GM12878 (cell line): ENCODE measurements at regions not wholly inside any gene's neighbourhood (a gene's known extent, or its start where the extent isn't known, plus 50 kb on each side); places are given as distances from the start of the nearest gene placed in this dataset.

Experiments
- ATAC-seq: fragments of 200-7000 bp; cut with Tn5 transposase; 3 replicates; pipeline ENCODE4 v1.9.1; 2020; ENCODE audit warnings: mild to moderate bottlenecking, moderate library complexity
- BruUV-seq: library from RNA; stranded (reverse); fragments of 400-500 nt; replicated peaks from 2 replicates; lab custom pipeline; 2021; lab: Mats Ljungman, UMichigan
- CTCF ChIA-PET: fragments of 300-600 bp; sonication (Branson Sonifier 250); formaldehyde crosslinking; extraction: SDS; loops from one replicate; lab custom pipeline; 2021; ENCODE audit warnings: inconsistent platforms; lab: Yijun Ruan, JAX
- POLR2A ChIA-PET: fragments of 350-600 bp; formaldehyde crosslinking; extraction: SDS; loops from one replicate; lab custom pipeline; 2021; ENCODE audit warnings: inconsistent platforms; lab: Charles Lee
- RAD21 ChIA-PET: fragments of 300-600 bp; sonication (Branson Sonifier 250); formaldehyde crosslinking; loops from one replicate; lab custom pipeline; 2023; ENCODE audit warnings: antibody characterized with exemption; ENCODE audit not compliant: unreplicated experiment; lab: Charles Lee
- SMC1A ChIA-PET: fragments of 300-600 bp; sonication (Branson Sonifier 250); formaldehyde crosslinking; loops from one replicate; lab custom pipeline; 2023; ENCODE audit not compliant: unreplicated experiment, uncharacterized antibody; lab: Charles Lee
- DNase-seq: peaks from one replicate; pipeline ENCODE4 v3.0.0-alpha.2; 2011; ENCODE audit warnings: low read depth, low spot score
- FAIRE-seq: peaks from 3 replicates; lab custom pipeline; 2011; peaks lifted over from hg19 to GRCh38; lab: Jason Lieb, UNC
- H2AFZ ChIP-seq: 2 replicates; pipeline ENCODE4 v1.6.0; 2011; ENCODE audit warnings: low read depth, low read length, control low read depth; ENCODE audit not compliant: control insufficient read depth
- H3K27ac ChIP-seq: 2 replicates; pipeline ENCODE4 v1.5.1; 2011; ENCODE audit warnings: control low read depth; ENCODE audit not compliant: control insufficient read depth, insufficient read depth
- H3K27me3 ChIP-seq, 2 experiments: replicated peaks in 1 of 2; 2 replicates each; pipeline versions ENCODE4 v1.6.0 to v1.6.1; 2011; ENCODE audit warnings: low read length in 1 of 2; ENCODE audit not compliant: control insufficient read depth in 2 of 2, insufficient read depth in 2 of 2
- H3K36me3 ChIP-seq, 2 experiments: 2 replicates each; pipeline ENCODE4 v1.5.1; 2011; ENCODE audit warnings: low read length in 1 of 2; ENCODE audit not compliant: control insufficient read depth in 2 of 2, insufficient read depth in 2 of 2
- H3K4me1 ChIP-seq: 2 replicates; pipeline ENCODE4 v1.6.1; 2011; ENCODE audit warnings: mild to moderate bottlenecking, low read length, moderate library complexity, mixed read lengths; ENCODE audit not compliant: control insufficient read depth, insufficient read depth
- H3K4me2 ChIP-seq: 2 replicates; pipeline ENCODE4 v1.6.0; 2011; ENCODE audit warnings: control low read depth; ENCODE audit not compliant: control insufficient read depth, insufficient read depth
- H3K4me3 ChIP-seq: fragments of 200-600 bp; sonication (generic); 2 replicates; pipeline ENCODE4 v1.5.1; 2016
- H3K79me2 ChIP-seq: 2 replicates; pipeline ENCODE4 v1.6.0; 2011; ENCODE audit warnings: low read length; ENCODE audit not compliant: control insufficient read depth, insufficient read depth
- H3K9ac ChIP-seq: 2 replicates; pipeline ENCODE4 v1.8.0; 2011; ENCODE audit warnings: low read length, control low read depth, mixed read lengths; ENCODE audit not compliant: control insufficient read depth, insufficient read depth
- H3K9me3 ChIP-seq: replicated peaks from 3 replicates; pipeline ENCODE4 v1.5.1; 2011; ENCODE audit warnings: mild to moderate bottlenecking, low read length; ENCODE audit not compliant: control insufficient read depth, insufficient read depth
- H4K20me1 ChIP-seq: 2 replicates; pipeline ENCODE4 v1.6.0; 2011; ENCODE audit not compliant: control insufficient read depth, insufficient read depth
- BMI1 ChIP-seq: fragments of 450-650 bp; IDR thresholded peaks from 2 replicates; pipeline ENCODE4 v1.6.1; 2016; ENCODE audit warnings: mild to moderate bottlenecking, moderate library complexity, borderline replicate concordance
- E2F4 ChIP-seq: IDR thresholded peaks from 2 replicates; pipeline ENCODE4 v1.6.1; 2012; ENCODE audit warnings: low read depth, low read length, improper control_type of control experiment
- FOXK2 ChIP-seq: fragments of 450-650 bp; IDR thresholded peaks from 2 replicates; pipeline ENCODE4 v1.6.1; 2017; ENCODE audit warnings: mild to moderate bottlenecking, moderate library complexity
- HDGF ChIP-seq: fragments of 450-650 bp; IDR thresholded peaks from 2 replicates; pipeline ENCODE4 v1.6.1; 2016; ENCODE audit warnings: antibody characterized with exemption
- JUNB ChIP-seq: IDR thresholded peaks from 2 replicates; pipeline ENCODE4 v1.6.1; 2016; ENCODE audit warnings: antibody characterized with exemption, mild to moderate bottlenecking
- MTA3 ChIP-seq: IDR thresholded peaks from 2 replicates; pipeline ENCODE4 v1.6.1; 2012; ENCODE audit warnings: low read length, inconsistent platforms, borderline replicate concordance
- NFXL1 ChIP-seq: fragments of 450-650 bp; IDR thresholded peaks from 2 replicates; pipeline ENCODE4 v1.6.1; 2017; ENCODE audit warnings: antibody characterized with exemption, mild to moderate bottlenecking, borderline replicate concordance
- NR2C2 ChIP-seq: IDR thresholded peaks from 2 replicates; pipeline ENCODE4 v1.6.1; 2011; ENCODE audit warnings: borderline replicate concordance, low read depth; ENCODE audit not compliant: control insufficient read depth, insufficient read length
- PBX3 ChIP-seq: IDR thresholded peaks from 2 replicates; pipeline ENCODE4 v1.6.1; 2011; ENCODE audit warnings: mild to moderate bottlenecking, low read depth, low read length, moderate library complexity; ENCODE audit not compliant: insufficient replicate concordance
- RB1 ChIP-seq: fragments of 450-650 bp; formaldehyde crosslinking; IDR thresholded peaks from 2 replicates; pipeline ENCODE4 v1.6.1; 2017; ENCODE audit warnings: mild to moderate bottlenecking, borderline replicate concordance
- RFX5 ChIP-seq: IDR thresholded peaks from 2 replicates; pipeline ENCODE4 v1.6.1; 2011; ENCODE audit warnings: low read depth, low read length, improper control_type of control experiment
- SIX5 ChIP-seq: IDR thresholded peaks from 2 replicates; pipeline ENCODE4 v1.6.1; 2011; ENCODE audit warnings: mild to moderate bottlenecking, low read depth, low read length, moderate library complexity; ENCODE audit not compliant: severe bottlenecking
- SREBF1 ChIP-seq: IDR thresholded peaks from 2 replicates; pipeline ENCODE4 v1.6.1; 2012; ENCODE audit warnings: mild to moderate bottlenecking, low read length
- TBL1XR1 ChIP-seq: IDR thresholded peaks from 2 replicates; pipeline ENCODE4 v1.6.1; 2012; ENCODE audit warnings: low read depth, low read length, improper control_type of control experiment
- USF2 ChIP-seq: IDR thresholded peaks from 2 replicates; pipeline ENCODE4 v1.6.1; 2011; ENCODE audit warnings: low read depth, low read length, improper control_type of control experiment, borderline replicate concordance
- ZNF24 ChIP-seq: fragments of 450-650 bp; IDR thresholded peaks from 2 replicates; pipeline ENCODE4 v1.6.1; 2017; ENCODE audit warnings: antibody characterized with exemption, mild to moderate bottlenecking
- ZSCAN29 ChIP-seq: fragments of 450-650 bp; IDR thresholded peaks from 2 replicates; pipeline ENCODE4 v1.6.1; 2017; ENCODE audit warnings: mild to moderate bottlenecking, moderate library complexity
- in situ Hi-C: fragments of 300-500 bp; cut with MboI; formaldehyde crosslinking; loops from 9 replicates; pipeline ENCODE4 v1.14.3; 2018; ENCODE audit warnings: mixed read lengths
- intact Hi-C: fragments of 100-400 bp; cut with micrococcal nuclease; formaldehyde crosslinking; loops from one replicate; pipeline ENCODE4 v1.14.2; 2022; ENCODE audit not compliant: unreplicated experiment

GRCh38 chr6:76707630-76708029 lies 635.2 kb upstream of the IMPG1 start:
- no peak overlapping the region for H3K9ac ChIP-seq
- FAIRE-seq (no peak), DNase-seq (no peak), ATAC-seq (no peak)
- BruUV-seq: no TSS peak
- no peaks in the 10 kb centered on the region for H3K4me1 ChIP-seq
- ChIA-PET RAD21 (no interaction called here), SMC1A (no interaction called here), POLR2A (no interaction called here), CTCF (no interaction called here)
- no peak overlapping the region for H2AFZ ChIP-seq
- H3K4me2 ChIP-seq: no peak overlapping the region
- no peaks in the 10 kb centered on the region for H4K20me1 ChIP-seq
- in situ Hi-C loops: no loop called here
- no peaks in the 10 kb centered on the region for H3K27me3 ChIP-seq
- H3K9me3 ChIP-seq: no peaks in the 10 kb centered on the region
- H3K27ac ChIP-seq: no peak overlapping the region
- no peak overlapping the region for H3K4me3 ChIP-seq
- no peak for TF ChIP-seq MTA3
- no peak for TF ChIP-seq ZSCAN29
- no peak for TF ChIP-seq FOXK2
- TF ChIP-seq RFX5: no peak
- no peak for TF ChIP-seq RB1
- no peak for TF ChIP-seq SIX5
- no peak for TF ChIP-seq TBL1XR1
- no peak for TF ChIP-seq ZNF24
- no peak for TF ChIP-seq E2F4
- TF ChIP-seq BMI1: no peak
- TF ChIP-seq NFXL1: no peak
- no peak for TF ChIP-seq USF2
- TF ChIP-seq PBX3: no peak
- no peak for TF ChIP-seq HDGF
- TF ChIP-seq NR2C2: no peak
- TF ChIP-seq JUNB: no peak
- TF ChIP-seq SREBF1: no peak
- intact Hi-C loops: no loop called here
- H3K79me2 ChIP-seq: no peaks in the 10 kb centered on the region
- no peaks in the 10 kb centered on the region for H3K36me3 ChIP-seq
